ENCODE measurements at regions not wholly inside any gene's neighbourhood (a gene's known extent, or its start where the extent isn't known, plus 50 kb on each side); places are given as distances from the start of the nearest gene placed in this dataset.

GRCh38 chr20:39503902-39504709 lies 542.0 kb downstream of the DHX35 start:
- no peak overlapping the region for H3K9ac ChIP-seq (ENCODE audit: low read length)
- no peaks in the 10 kb centered on the region for H3K4me1 ChIP-seq (ENCODE audit: control insufficient read depth, low read depth, low read length)
- H3K4me3 ChIP-seq (ENCODE audit: low read length), result no peak overlapping the region
- H3K9me3 ChIP-seq (ENCODE audit: control insufficient read depth, low read depth, low read length), result no peaks in the 10 kb centered on the region
- no peak overlapping the region for H3K27ac ChIP-seq (ENCODE audit: low read length)
- no peaks in the 10 kb centered on the region for H3K36me3 ChIP-seq (ENCODE audit: control insufficient read depth, low read depth, low read length)
- no peaks in the 10 kb centered on the region for H3K27me3 ChIP-seq (ENCODE audit: control insufficient read depth, insufficient read depth, low read length)

- H3K27ac ChIP-seq (ENCODE audit: low read length), result no peak overlapping the region
- no peaks in the 10 kb centered on the region for H3K9me3 ChIP-seq (ENCODE audit: control insufficient read depth, low read depth, low read length)
- no peak overlapping the region for H3K4me3 ChIP-seq (ENCODE audit: low read length)
- H3K36me3 ChIP-seq (ENCODE audit: control insufficient read depth, low read depth, low read length), result no peaks in the 10 kb centered on the region
- no peaks in the 10 kb centered on the region for H3K4me1 ChIP-seq (ENCODE audit: control insufficient read depth, low read depth, low read length)
- H3K27me3 ChIP-seq (ENCODE audit: control insufficient read depth, insufficient read depth, low read length), result no peaks in the 10 kb centered on the region
- H3K9ac ChIP-seq (ENCODE audit: low read length), result no peak overlapping the region
Measured at GRCh38 chr20:39492223-39492797, 530.2 kb downstream of the DHX35 start.

GRCh38 chr20:39491711-39492110 lies 529.6 kb downstream of the DHX35 start:
- H3K27ac ChIP-seq (ENCODE audit: low read length), result no peak overlapping the region
- H3K9ac ChIP-seq (ENCODE audit: low read length), result no peak overlapping the region
- H3K36me3 ChIP-seq (ENCODE audit: control insufficient read depth, low read depth, low read length), result no peaks in the 10 kb centered on the region
- no peaks in the 10 kb centered on the region for H3K4me1 ChIP-seq (ENCODE audit: control insufficient read depth, low read depth, low read length)
- H3K9me3 ChIP-seq (ENCODE audit: control insufficient read depth, low read depth, low read length), result no peaks in the 10 kb centered on the region
- H3K4me3 ChIP-seq (ENCODE audit: low read length), result no peak overlapping the region
- no peaks in the 10 kb centered on the region for H3K27me3 ChIP-seq (ENCODE audit: control insufficient read depth, insufficient read depth, low read length)

- no peaks in the 10 kb centered on the region for H3K36me3 ChIP-seq (ENCODE audit: control insufficient read depth, low read depth, low read length)
- H3K4me1 ChIP-seq (ENCODE audit: control insufficient read depth, low read depth, low read length), result no peaks in the 10 kb centered on the region
- H3K27ac ChIP-seq (ENCODE audit: low read length), result no peak overlapping the region
- H3K9ac ChIP-seq (ENCODE audit: low read length), result no peak overlapping the region
- H3K9me3 ChIP-seq (ENCODE audit: control insufficient read depth, low read depth, low read length), result no peaks in the 10 kb centered on the region
- no peaks in the 10 kb centered on the region for H3K27me3 ChIP-seq (ENCODE audit: control insufficient read depth, insufficient read depth, low read length)
- H3K4me3 ChIP-seq (ENCODE audit: low read length), result no peak overlapping the region
Measured at GRCh38 chr20:39489986-39490560, 527.9 kb downstream of the DHX35 start.

- H3K27ac ChIP-seq (ENCODE audit: low read length), result no peak overlapping the region
- H3K4me3 ChIP-seq (ENCODE audit: low read length), result no peak overlapping the region
- H3K9ac ChIP-seq (ENCODE audit: low read length), result no peak overlapping the region
- no peaks in the 10 kb centered on the region for H3K36me3 ChIP-seq (ENCODE audit: control insufficient read depth, low read depth, low read length)
- H3K27me3 ChIP-seq (ENCODE audit: control insufficient read depth, insufficient read depth, low read length), result no peaks in the 10 kb centered on the region
- no peaks in the 10 kb centered on the region for H3K4me1 ChIP-seq (ENCODE audit: control insufficient read depth, low read depth, low read length)
- no peaks in the 10 kb centered on the region for H3K9me3 ChIP-seq (ENCODE audit: control insufficient read depth, low read depth, low read length)
Measured at GRCh38 chr20:39480276-39481043, 518.3 kb downstream of the DHX35 start.

- no peaks in the 10 kb centered on the region for H3K27me3 ChIP-seq (ENCODE audit: control insufficient read depth, insufficient read depth, low read length)
Measured at GRCh38 chr20:39479196-39479810, 517.2 kb downstream of the DHX35 start.

GRCh38 chr20:39474879-39475278 lies 512.7 kb downstream of the DHX35 start:
- no peaks in the 10 kb centered on the region for H3K9me3 ChIP-seq (ENCODE audit: control insufficient read depth, low read depth, low read length)
- H3K9ac ChIP-seq (ENCODE audit: low read length), result no peak overlapping the region
- H3K36me3 ChIP-seq (ENCODE audit: control insufficient read depth, low read depth, low read length), result no peaks in the 10 kb centered on the region
- H3K27me3 ChIP-seq (ENCODE audit: control insufficient read depth, insufficient read depth, low read length), result no peaks in the 10 kb centered on the region
- H3K4me3 ChIP-seq (ENCODE audit: low read length), result no peak overlapping the region
- no peak overlapping the region for H3K27ac ChIP-seq (ENCODE audit: low read length)
- no peaks in the 10 kb centered on the region for H3K4me1 ChIP-seq (ENCODE audit: control insufficient read depth, low read depth, low read length)

More at GRCh38 chr20:39479196-39479810, 517.2 kb downstream of the DHX35 start:
- H3K9ac ChIP-seq (ENCODE audit: low read length), result no peak overlapping the region
- no peaks in the 10 kb centered on the region for H3K9me3 ChIP-seq (ENCODE audit: control insufficient read depth, low read depth, low read length)
- no peaks in the 10 kb centered on the region for H3K36me3 ChIP-seq (ENCODE audit: control insufficient read depth, low read depth, low read length)
- no peak overlapping the region for H3K4me3 ChIP-seq (ENCODE audit: low read length)
- no peak overlapping the region for H3K27ac ChIP-seq (ENCODE audit: low read length)
- no peaks in the 10 kb centered on the region for H3K4me1 ChIP-seq (ENCODE audit: control insufficient read depth, low read depth, low read length)

- no peak overlapping the region for H3K27ac ChIP-seq (ENCODE audit: low read length)
- no peak overlapping the region for H3K4me3 ChIP-seq (ENCODE audit: low read length)
- H3K9ac ChIP-seq (ENCODE audit: low read length), result no peak overlapping the region
- H3K27me3 ChIP-seq (ENCODE audit: control insufficient read depth, insufficient read depth, low read length), result no peaks in the 10 kb centered on the region
- no peaks in the 10 kb centered on the region for H3K9me3 ChIP-seq (ENCODE audit: control insufficient read depth, low read depth, low read length)
- no peaks in the 10 kb centered on the region for H3K4me1 ChIP-seq (ENCODE audit: control insufficient read depth, low read depth, low read length)
- no peaks in the 10 kb centered on the region for H3K36me3 ChIP-seq (ENCODE audit: control insufficient read depth, low read depth, low read length)
Measured at GRCh38 chr20:39473536-39473935, 511.4 kb downstream of the DHX35 start.

- Histone ChIP-seq H3K9ac (ENCODE audit: low read length) (no peak overlapping the region), H3K9me3 (ENCODE audit: control insufficient read depth, low read depth, low read length) (no peaks in the 10 kb centered on the region), H3K4me3 (ENCODE audit: low read length) (no peak overlapping the region), H3K27ac (ENCODE audit: low read length) (no peak overlapping the region), H3K4me1 (ENCODE audit: control insufficient read depth, low read depth, low read length) (no peaks in the 10 kb centered on the region), H3K36me3 (ENCODE audit: control insufficient read depth, low read depth, low read length) (no peaks in the 10 kb centered on the region), H3K27me3 (ENCODE audit: control insufficient read depth, insufficient read depth, low read length) (no peaks in the 10 kb centered on the region)
Measured at GRCh38 chr20:39468703-39469102, 506.6 kb downstream of the DHX35 start.

GRCh38 chr20:39464238-39464637 lies 502.1 kb downstream of the DHX35 start:
- Histone ChIP-seq H3K4me1 (ENCODE audit: control insufficient read depth, low read depth, low read length) (no peaks in the 10 kb centered on the region), H3K4me3 (ENCODE audit: low read length) (no peak overlapping the region), H3K27me3 (ENCODE audit: control insufficient read depth, insufficient read depth, low read length) (no peaks in the 10 kb centered on the region), H3K9me3 (ENCODE audit: control insufficient read depth, low read depth, low read length) (no peaks in the 10 kb centered on the region), H3K9ac (ENCODE audit: low read length) (no peak overlapping the region), H3K36me3 (ENCODE audit: control insufficient read depth, low read depth, low read length) (no peaks in the 10 kb centered on the region), H3K27ac (ENCODE audit: low read length) (no peak overlapping the region)

GRCh38 chr20:39462416-39462945 lies 500.3 kb downstream of the DHX35 start:
- H3K9me3 ChIP-seq (ENCODE audit: control insufficient read depth, low read depth, low read length), result no peaks in the 10 kb centered on the region
- H3K36me3 ChIP-seq (ENCODE audit: control insufficient read depth, low read depth, low read length), result no peaks in the 10 kb centered on the region
- no peak overlapping the region for H3K9ac ChIP-seq (ENCODE audit: low read length)
- H3K4me1 ChIP-seq (ENCODE audit: control insufficient read depth, low read depth, low read length), result no peaks in the 10 kb centered on the region
- no peak overlapping the region for H3K4me3 ChIP-seq (ENCODE audit: low read length)
- H3K27me3 ChIP-seq (ENCODE audit: control insufficient read depth, insufficient read depth, low read length), result no peaks in the 10 kb centered on the region
- no peak overlapping the region for H3K27ac ChIP-seq (ENCODE audit: low read length)
